ENCODE measurements at regions not wholly inside any gene's neighbourhood (a gene's known extent, or its start where the extent isn't known, plus 50 kb on each side); places are given as distances from the start of the nearest gene placed in this dataset.

DNA sequence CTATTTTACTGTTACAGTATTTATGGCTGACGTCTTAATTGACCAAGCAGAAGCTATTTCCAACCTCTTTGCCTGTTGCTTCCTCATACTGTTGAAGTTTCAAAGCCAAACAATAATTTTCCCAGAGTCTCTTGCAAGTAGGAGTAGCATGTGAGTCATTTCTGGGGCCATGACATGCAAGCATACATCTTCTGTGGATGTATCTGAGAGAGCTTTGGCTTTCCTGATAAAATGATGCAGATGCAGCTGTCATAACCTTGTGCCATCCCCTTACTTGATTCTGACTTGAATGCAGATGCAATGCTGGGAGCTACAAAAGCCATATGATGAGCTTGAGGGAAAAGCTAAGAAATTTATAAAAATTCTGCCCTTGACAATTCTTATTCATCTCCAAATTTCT, 243.1 kb upstream of the TENM4 start:
- CTCF ChIA-PET = no interaction called here
- POLR2A ChIA-PET = no interaction called here
- no peaks in the 10 kb centered on the region for H3K4me1 Mint-ChIP-seq (ENCODE audit: low read depth)
- no peak overlapping the region for H3K4me3 Mint-ChIP-seq
- no peaks in the 10 kb centered on the region for H3K36me3 ChIP-seq (ENCODE audit: insufficient read depth, low read length)
- no peak overlapping the region for H3K27ac ChIP-seq (ENCODE audit: low read depth in 1 of 2, low read length in 2 of 2)
- H3K4me1 ChIP-seq (ENCODE audit: insufficient read depth, low read length) = no peaks in the 10 kb centered on the region
- intact Hi-C loops (cut with DNase I, micrococcal nuclease) = no loop called here
- H3K9me3 ChIP-seq (ENCODE audit: control insufficient read depth in 1 of 2, insufficient read depth in 1 of 2, low read length in 2 of 2) = peaks cover 0 to 4% of the 10 kb centered on the region in 2 experiments
- TF ChIP-seq, protein P1, sequence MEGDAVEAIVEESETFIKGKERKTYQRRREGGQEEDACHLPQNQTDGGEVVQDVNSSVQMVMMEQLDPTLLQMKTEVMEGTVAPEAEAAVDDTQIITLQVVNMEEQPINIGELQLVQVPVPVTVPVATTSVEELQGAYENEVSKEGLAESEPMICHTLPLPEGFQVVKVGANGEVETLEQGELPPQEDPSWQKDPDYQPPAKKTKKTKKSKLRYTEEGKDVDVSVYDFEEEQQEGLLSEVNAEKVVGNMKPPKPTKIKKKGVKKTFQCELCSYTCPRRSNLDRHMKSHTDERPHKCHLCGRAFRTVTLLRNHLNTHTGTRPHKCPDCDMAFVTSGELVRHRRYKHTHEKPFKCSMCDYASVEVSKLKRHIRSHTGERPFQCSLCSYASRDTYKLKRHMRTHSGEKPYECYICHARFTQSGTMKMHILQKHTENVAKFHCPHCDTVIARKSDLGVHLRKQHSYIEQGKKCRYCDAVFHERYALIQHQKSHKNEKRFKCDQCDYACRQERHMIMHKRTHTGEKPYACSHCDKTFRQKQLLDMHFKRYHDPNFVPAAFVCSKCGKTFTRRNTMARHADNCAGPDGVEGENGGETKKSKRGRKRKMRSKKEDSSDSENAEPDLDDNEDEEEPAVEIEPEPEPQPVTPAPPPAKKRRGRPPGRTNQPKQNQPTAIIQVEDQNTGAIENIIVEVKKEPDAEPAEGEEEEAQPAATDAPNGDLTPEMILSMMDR (IDR thresholded peaks at IDR 0.05) = no peak
- H3K27me3 ChIP-seq (ENCODE audit: control insufficient read depth in 1 of 2, insufficient read depth in 2 of 2, low read length in 2 of 2) = no peaks in the 10 kb centered on the region
- ATAC-seq (ENCODE audit: poor library complexity) = no peak
- no peak for DNase-seq
- H3K4me3 ChIP-seq (ENCODE audit: low read length) = no peak overlapping the region
- H3K27me3 Mint-ChIP-seq = no peaks in the 10 kb centered on the region
- no peaks in the 10 kb centered on the region for H3K36me3 Mint-ChIP-seq (ENCODE audit: low read depth)
- no peak overlapping the region for H3K27ac Mint-ChIP-seq
- no peaks in the 10 kb centered on the region for H3K9me3 Mint-ChIP-seq

DNA sequence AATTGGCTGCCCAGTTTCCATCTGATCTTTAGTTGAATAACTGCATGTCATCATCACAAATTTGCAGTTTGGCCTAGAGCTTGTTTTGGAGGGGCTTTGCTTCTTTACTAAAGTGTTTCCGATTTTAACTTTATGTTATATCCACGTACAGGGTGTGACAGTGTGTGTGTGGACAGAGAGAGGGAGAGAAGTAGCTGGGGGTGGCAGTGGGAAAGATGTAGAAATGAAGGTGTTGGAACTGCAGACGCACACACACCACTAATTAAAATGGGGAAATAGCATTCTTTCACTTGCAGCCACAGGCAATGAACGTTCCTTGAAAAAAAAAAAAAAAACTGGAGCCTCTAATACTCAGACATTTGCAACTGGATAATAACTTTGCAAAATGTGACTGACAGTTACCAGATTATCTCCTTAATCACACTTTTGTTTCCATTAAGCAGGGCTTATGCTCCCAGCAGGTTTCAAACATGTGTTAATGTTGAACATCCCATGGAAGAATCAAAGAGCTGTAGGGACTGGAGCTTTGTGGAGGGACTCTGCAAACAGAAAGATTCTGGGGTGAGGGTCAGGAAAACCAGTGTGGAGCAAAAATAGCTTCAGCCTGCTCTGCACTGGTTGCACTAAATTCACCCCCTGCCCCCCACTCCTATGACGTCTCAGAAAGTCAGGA, 238.1 kb upstream of the TENM4 start:
- H3K9me3 ChIP-seq (ENCODE audit: control insufficient read depth in 1 of 2, insufficient read depth in 1 of 2, low read length in 2 of 2) = peaks cover 0 to 4% of the 10 kb centered on the region in 2 experiments

DNA sequence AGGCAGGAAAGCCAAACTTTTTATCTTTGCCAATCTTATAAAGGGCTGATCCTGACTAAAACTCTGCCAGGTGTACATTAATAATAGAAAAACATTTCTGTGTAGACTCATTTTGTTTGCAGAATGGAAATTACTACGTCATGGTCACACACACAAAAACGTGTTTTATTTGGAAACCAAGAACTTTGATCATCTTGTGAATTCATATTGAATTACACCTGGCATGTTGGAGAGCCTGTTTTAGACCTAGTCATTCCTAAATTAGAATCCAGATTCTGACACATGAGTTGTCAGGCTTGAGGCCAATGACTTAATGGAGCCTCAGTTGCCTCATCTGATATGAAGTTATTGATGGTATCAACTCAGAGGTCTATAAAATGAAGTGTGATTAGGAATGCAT, 235.6 kb upstream of the TENM4 start:
- no peak for ATAC-seq (ENCODE audit: poor library complexity)
- POLR2A ChIA-PET = no interaction called here

More for the DNA sequence above, 238.1 kb upstream of the TENM4 start:
- H3K4me3 ChIP-seq (ENCODE audit: low read length) = no peak overlapping the region
- CTCF ChIA-PET = no interaction called here
- TF ChIP-seq, protein P1 (IDR thresholded peaks at IDR 0.05) = no peak
- no peaks in the 10 kb centered on the region for H3K36me3 ChIP-seq (ENCODE audit: insufficient read depth, low read length)
- H3K4me3 Mint-ChIP-seq = no peak overlapping the region
- no peaks in the 10 kb centered on the region for H3K4me1 Mint-ChIP-seq (ENCODE audit: low read depth)
- ATAC-seq (ENCODE audit: poor library complexity) = no peak
- POLR2A ChIA-PET = no interaction called here
- no peak for DNase-seq
- no peak overlapping the region for H3K27ac ChIP-seq (ENCODE audit: low read depth in 1 of 2, low read length in 2 of 2)
- intact Hi-C loops (cut with DNase I, micrococcal nuclease) = no loop called here
- H3K27ac Mint-ChIP-seq = no peak overlapping the region
- no peaks in the 10 kb centered on the region for H3K36me3 Mint-ChIP-seq (ENCODE audit: low read depth)
- H3K4me1 ChIP-seq (ENCODE audit: insufficient read depth, low read length) = no peaks in the 10 kb centered on the region
- H3K27me3 ChIP-seq (ENCODE audit: control insufficient read depth in 1 of 2, insufficient read depth in 2 of 2, low read length in 2 of 2) = no peaks in the 10 kb centered on the region
- no peaks in the 10 kb centered on the region for H3K27me3 Mint-ChIP-seq
- no peaks in the 10 kb centered on the region for H3K9me3 Mint-ChIP-seq

More for the DNA sequence above, 235.6 kb upstream of the TENM4 start:
- H3K27me3 ChIP-seq (ENCODE audit: control insufficient read depth in 1 of 2, insufficient read depth in 2 of 2, low read length in 2 of 2) = no peaks in the 10 kb centered on the region
- H3K27ac ChIP-seq (ENCODE audit: low read depth in 1 of 2, low read length in 2 of 2) = no peak overlapping the region
- DNase-seq = no peak
- intact Hi-C loops (cut with DNase I, micrococcal nuclease) = no loop called here
- no peak overlapping the region for H3K4me3 ChIP-seq (ENCODE audit: low read length)
- H3K4me1 Mint-ChIP-seq (ENCODE audit: low read depth) = no peaks in the 10 kb centered on the region
- H3K27ac Mint-ChIP-seq = no peak overlapping the region
- no peak overlapping the region for H3K4me3 Mint-ChIP-seq
- H3K4me1 ChIP-seq (ENCODE audit: insufficient read depth, low read length) = no peaks in the 10 kb centered on the region
- TF ChIP-seq, protein P1 (IDR thresholded peaks at IDR 0.05) = no peak
- H3K27me3 Mint-ChIP-seq = no peaks in the 10 kb centered on the region
- peaks cover 0 to 1% of the 10 kb centered on the region in 2 experiments for H3K9me3 ChIP-seq (ENCODE audit: control insufficient read depth in 1 of 2, insufficient read depth in 1 of 2, low read length in 2 of 2)
- H3K36me3 Mint-ChIP-seq (ENCODE audit: low read depth) = no peaks in the 10 kb centered on the region
- no peaks in the 10 kb centered on the region for H3K36me3 ChIP-seq (ENCODE audit: insufficient read depth, low read length)
- H3K9me3 Mint-ChIP-seq = no peaks in the 10 kb centered on the region
- CTCF ChIA-PET = no interaction called here

Data from CD4-positive, alpha-beta T cell (primary cell).